ENCODE measurements at regions not wholly inside any gene's neighbourhood (a gene's known extent, or its start where the extent isn't known, plus 50 kb on each side); places are given as distances from the start of the nearest gene placed in this dataset.

DNA sequence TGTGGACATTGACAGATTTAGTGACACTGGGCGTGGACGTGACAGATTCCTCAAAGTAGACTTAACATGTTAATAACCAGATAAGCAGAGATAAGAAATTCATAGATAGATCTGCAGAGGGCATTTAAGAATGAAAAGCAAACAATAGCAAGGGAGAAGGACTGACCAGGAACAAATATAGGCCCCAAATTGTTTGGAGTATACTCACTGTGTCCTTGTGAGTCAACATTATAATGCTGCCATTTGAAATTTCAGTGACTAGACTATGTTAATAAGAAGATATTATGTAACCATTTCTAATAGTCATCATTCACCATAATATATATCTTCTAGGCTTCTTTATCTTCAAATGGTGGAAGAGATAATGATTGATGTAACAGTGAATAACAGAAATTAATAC lies 78.1 kb upstream of the SLC38A11 start:
- no peak for DNase-seq

DNA sequence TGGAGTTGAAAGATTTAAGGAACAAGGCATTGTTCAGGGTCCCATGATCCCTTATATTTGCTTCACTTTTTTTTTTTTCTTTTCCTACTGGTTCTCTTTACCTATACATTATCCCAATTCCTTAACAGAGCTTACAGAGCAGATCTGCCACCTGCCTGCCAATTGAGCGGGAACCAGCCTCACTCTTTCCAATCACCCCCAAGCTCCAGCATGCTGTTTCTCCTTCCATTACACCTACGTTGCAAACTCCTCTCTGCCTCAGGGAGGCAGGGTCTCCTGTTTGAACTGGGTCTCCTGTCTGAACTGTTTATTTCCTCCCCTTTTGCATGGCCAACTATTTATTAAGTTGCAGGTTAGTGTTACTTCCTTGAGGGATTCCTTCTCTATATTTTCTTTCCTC lies 77.2 kb upstream of the SLC38A11 start:
- no peak for DNase-seq

- no peak for DNase-seq
Observed at GRCh38 chr2:165024199-165024598, 68.9 kb upstream of the SLC38A11 start.

GRCh38 chr2:165022781-165023180 lies 67.5 kb upstream of the SLC38A11 start:
- no peak for DNase-seq

DNA sequence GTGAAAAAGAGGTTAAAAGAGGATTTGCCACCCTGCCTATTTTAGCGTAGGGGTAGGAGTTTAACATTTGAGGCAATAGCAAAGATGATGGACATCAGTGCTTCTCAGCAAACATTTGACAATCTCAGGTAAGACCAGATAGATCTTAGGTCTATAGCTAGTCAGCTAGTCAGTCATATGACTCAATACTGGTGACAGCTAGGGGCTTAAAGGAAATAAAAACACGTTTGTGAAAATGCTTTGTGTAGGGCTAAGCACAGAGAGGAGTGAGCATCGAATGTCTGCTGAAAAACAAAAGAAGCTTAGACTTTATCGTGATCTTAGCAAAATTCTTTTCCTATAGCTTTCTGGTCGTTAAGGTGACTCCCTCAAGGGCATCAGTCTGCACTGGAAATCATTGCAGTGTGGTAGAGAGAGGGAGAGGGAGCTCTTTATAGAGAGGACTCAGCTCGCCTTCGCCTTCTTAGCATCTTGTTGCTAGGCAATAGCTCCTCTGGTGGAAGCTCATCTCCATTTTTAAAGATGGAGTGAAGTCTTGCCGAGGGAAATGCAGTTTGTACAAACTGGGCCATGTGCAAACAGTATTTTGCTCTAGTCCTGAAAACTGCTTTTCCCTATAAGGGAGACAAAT lies 62.8 kb upstream of the SLC38A11 start:
- DNase-seq, result no peak

- DNase-seq, result no peak
Observed at GRCh38 chr2:165016772-165017411, 61.6 kb upstream of the SLC38A11 start.

- peak in 2 of 4 experiments; percentile 4 to 18 for DNase-seq
Observed at GRCh38 chr2:165015052-165015642, 59.8 kb upstream of the SLC38A11 start.

DNA sequence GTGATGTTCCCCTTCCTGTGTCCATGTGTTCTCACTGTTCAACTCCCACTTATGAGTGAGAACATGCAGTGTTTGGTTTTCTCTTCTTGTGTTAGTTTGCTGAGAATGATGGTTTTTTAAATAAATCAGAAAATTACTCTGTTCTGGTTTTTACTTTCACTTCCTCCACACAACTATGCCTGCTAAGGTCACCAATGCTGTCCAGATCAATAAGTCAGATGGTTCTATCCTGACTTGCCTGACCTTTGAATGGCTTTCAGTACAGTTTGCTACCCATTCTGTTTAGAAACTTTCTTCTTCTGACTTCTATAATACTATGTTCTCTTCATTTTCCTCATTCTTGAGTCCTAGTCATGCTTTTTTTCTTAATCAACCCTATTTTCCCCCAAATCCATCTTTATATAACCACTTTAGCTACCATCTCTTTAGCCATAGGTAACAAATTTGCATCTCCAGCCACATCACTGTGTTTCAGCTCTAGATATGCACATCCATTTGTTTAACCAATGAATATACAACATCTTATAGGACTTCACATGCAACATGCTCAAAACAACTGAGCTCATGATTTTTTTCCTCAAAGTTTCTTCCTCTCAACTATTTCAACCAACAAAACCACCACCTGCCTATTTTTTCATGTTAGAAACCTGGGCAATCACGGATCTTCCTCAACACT lies 58.8 kb upstream of the SLC38A11 start:
- no peak for DNase-seq

DNA sequence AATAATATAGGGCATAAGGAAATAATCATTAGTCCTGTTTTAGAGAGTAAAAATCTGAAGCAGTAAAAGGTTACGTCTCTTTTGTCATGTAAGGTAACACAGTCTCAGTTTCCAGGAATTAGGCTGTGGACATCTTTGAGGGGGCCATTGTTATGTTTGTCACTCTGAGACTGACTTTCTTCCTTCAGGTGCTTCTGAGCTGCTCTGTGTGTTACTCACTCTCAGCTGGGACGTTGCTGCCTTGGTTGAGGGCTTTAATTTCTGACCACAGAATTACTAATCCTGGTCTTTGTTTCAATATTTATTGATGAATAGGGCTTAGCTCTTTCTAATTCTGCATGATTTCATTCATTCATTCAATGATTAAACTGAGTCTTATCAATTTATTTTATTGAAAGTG lies 55.9 kb upstream of the SLC38A11 start:
- DNase-seq, result no peak

GRCh38 chr2:165010556-165010955 lies 55.2 kb upstream of the SLC38A11 start:
- DNase-seq, result no peak

DNA sequence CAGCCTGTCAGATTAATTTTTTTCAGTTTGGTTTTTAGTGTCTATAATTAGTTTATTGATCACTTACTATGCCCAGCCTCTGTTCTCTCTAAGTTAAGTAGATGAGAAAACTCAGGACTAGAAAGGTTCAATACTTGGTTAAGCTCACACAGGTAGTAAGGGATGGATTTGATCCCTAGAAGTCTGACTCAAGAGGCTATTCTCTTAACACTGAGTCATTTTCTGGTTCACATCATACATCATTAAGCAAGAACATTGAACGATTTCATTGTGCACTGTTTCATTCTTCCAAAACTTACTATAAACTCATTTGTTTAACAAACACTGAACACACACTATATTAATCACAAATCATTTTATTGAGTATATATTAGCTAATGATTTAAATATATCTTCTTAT lies 54.1 kb upstream of the SLC38A11 start:
- DNase-seq, result no peak

GRCh38 chr2:165008730-165009315 lies 53.5 kb upstream of the SLC38A11 start:
- DNase-seq, result no peak

DNA sequence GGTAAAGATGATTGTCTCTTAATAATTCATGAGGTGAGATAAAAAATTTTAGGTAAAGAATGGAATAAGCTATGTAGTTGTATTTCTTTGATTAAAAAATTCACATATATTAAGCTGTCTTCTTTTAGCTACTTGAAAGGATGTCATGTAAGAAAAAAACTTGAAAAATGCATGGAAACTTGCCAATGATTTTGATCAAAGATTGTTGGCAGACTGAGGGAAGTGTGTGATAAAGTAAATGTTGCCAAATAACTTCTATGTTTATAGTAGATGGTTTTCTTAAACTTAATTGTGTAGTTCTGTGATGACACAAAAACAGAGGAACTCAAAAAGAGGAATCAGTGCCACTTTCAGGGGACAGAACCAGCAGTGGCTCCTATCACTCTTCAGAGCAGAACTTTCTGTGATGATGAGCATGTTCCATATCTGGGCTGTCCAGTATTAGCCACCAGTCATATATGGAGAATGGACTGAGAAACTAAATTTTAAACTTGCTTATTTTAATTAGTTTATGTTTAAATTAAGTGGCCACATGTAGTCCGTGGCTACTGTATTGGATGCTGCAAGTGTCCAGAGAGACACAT lies 51.9 kb upstream of the SLC38A11 start:
- no peak for DNase-seq
